GM06990 (cell line): ENCODE measurements at regions not wholly inside any gene's neighbourhood (a gene's known extent, or its start where the extent isn't known, plus 50 kb on each side); places are given as distances from the start of the nearest gene placed in this dataset.

Experiments used
- DNase-seq: peaks from one replicate; pipeline ENCODE4 v3.0.0-alpha.2; 2011; ENCODE audit not compliant: insufficient read length; ENCODE audit errors: extremely low read depth
- H3K27me3 ChIP-seq: replicated peaks from 2 replicates; pipeline ENCODE4 v1.6.0; 2011; ENCODE audit warnings: low read length; ENCODE audit not compliant: control insufficient read depth, insufficient read depth
- H3K36me3 ChIP-seq: 2 replicates; pipeline ENCODE4 v1.5.1; 2011; ENCODE audit warnings: low read length; ENCODE audit not compliant: control insufficient read depth, insufficient read depth
- H3K4me3 ChIP-seq: replicated peaks from 2 replicates; pipeline ENCODE4 v1.5.1; 2011; ENCODE audit warnings: low read depth, mild to moderate bottlenecking, control low read depth, low read length
- TF ChIP-seq, protein P1 (sequence below): IDR thresholded peaks from 2 replicates; pipeline ENCODE4 v1.5.1; 2011; ENCODE audit warnings: low read length, control low read depth, mild to moderate bottlenecking, inconsistent platforms; ENCODE audit not compliant: insufficient read depth, poor library complexity, severe bottlenecking

DNA sequence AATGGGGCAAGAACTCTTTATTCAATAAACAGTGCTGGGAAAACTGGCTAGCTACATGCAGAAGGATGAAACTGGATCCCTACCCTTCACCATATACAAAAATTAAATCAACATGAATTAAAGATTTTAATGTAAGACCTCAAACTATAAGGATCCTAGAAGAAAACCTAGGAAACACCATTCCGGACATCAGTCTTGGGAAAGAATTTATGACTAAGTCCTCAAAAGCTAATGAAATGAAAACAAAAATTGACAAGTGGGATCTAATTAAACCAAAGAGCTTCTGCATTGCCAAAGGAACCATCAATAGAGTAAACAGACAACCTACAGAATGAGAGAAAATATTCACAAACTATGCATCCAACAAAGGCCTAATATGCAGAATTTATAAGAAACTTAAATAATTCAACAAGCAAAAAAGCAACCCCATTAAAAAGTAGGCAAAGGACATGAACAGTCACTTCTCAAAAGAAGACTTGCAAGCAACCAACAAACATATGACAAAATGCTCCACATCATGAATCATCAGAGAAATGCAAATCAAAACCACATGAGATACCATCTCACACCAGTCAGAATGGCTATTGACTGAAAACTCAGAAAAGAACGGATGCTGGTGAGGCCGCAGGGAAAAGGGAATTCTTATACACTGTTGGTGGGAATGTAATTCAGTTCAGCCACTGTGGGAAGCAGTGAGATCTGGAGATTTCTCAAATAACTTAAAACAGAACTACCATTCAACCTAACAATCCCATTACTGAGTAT, 104.3 kb upstream of the MAP3K1 start:
- Histone ChIP-seq H3K4me3 (no peak overlapping the region), H3K36me3 (no peaks in the 10 kb centered on the region), H3K27me3 (no peaks in the 10 kb centered on the region; the same call in 1 of the 2 replicates)
- DNase-seq = no peak
- TF ChIP-seq, protein P1, sequence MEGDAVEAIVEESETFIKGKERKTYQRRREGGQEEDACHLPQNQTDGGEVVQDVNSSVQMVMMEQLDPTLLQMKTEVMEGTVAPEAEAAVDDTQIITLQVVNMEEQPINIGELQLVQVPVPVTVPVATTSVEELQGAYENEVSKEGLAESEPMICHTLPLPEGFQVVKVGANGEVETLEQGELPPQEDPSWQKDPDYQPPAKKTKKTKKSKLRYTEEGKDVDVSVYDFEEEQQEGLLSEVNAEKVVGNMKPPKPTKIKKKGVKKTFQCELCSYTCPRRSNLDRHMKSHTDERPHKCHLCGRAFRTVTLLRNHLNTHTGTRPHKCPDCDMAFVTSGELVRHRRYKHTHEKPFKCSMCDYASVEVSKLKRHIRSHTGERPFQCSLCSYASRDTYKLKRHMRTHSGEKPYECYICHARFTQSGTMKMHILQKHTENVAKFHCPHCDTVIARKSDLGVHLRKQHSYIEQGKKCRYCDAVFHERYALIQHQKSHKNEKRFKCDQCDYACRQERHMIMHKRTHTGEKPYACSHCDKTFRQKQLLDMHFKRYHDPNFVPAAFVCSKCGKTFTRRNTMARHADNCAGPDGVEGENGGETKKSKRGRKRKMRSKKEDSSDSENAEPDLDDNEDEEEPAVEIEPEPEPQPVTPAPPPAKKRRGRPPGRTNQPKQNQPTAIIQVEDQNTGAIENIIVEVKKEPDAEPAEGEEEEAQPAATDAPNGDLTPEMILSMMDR = no peak

- H3K27me3 ChIP-seq = peaks cover 4% of the 10 kb centered on the region
- no peak for DNase-seq
- H3K36me3 ChIP-seq = no peaks in the 10 kb centered on the region
- TF ChIP-seq, protein P1 = no peak
- no peak overlapping the region for H3K4me3 ChIP-seq
Measured at GRCh38 chr5:56706504-56706903, 108.8 kb upstream of the MAP3K1 start.

DNA sequence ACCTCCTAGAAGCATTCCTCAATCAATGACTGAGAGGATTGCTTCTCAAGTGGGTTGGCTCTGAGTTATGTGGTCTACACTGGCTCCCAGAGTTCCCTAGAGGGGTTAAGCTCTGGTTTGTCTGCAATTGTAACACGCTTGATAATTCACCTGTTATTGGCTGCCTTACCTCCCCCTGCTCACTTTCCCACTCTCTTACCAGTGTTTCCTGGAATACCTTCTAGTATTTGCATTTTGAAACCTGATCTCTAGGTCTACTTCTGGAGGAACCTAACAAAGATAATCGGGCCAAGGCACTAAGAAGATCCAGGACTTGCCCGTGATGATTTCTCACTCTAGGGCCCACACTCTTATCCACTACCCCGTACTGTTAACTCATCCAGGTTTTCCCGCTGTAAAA, 110.1 kb upstream of the MAP3K1 start:
- Histone ChIP-seq H3K36me3 (no peaks in the 10 kb centered on the region), H3K4me3 (no peak overlapping the region), H3K27me3 (peaks cover 4% of the 10 kb centered on the region)
- TF ChIP-seq, protein P1 = no peak
- no peak for DNase-seq

GRCh38 chr5:56703952-56704351, 111.4 kb upstream of the MAP3K1 start:
- TF ChIP-seq, protein P1 = no peak
- Histone ChIP-seq H3K27me3 (peaks cover 4% of the 10 kb centered on the region), H3K4me3 (no peak overlapping the region), H3K36me3 (no peaks in the 10 kb centered on the region)
- DNase-seq = no peak

- no peak for DNase-seq
- Histone ChIP-seq H3K27me3 (peaks cover 4% of the 10 kb centered on the region), H3K36me3 (no peaks in the 10 kb centered on the region), H3K4me3 (no peak overlapping the region)
- TF ChIP-seq, protein P1 = no peak
Measured at GRCh38 chr5:56700711-56701110, 114.6 kb upstream of the MAP3K1 start.
